GM21619 (cell line): ENCODE measurements at regions not wholly inside any gene's neighbourhood (a gene's known extent, or its start where the extent isn't known, plus 50 kb on each side); places are given as distances from the start of the nearest gene placed in this dataset.

Experiments used
- ATAC-seq: cut with Tn5 transposase; IDR thresholded peaks from one replicate; pipeline ENCODE4 v1.9.1; 2021; ENCODE audit not compliant: unreplicated experiment

DNA sequence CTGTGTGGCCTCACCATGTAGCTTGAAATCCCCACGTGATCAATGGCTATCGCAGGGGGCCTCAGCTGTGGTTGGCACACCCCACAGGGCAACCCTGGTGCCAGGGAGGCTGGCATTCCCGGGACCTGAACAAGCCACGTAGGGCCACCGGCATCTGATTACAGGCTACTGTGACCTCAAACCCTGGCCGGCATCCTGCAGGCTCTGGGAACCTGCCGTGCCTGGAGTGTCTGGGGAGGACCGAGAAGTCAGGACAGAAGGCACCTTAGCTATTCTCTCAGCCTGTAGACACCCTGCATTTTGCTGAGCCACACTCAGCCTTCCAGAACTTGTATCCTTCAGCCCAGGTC lies 213.0 kb downstream of the GLI2 start:
- no peak for ATAC-seq

DNA sequence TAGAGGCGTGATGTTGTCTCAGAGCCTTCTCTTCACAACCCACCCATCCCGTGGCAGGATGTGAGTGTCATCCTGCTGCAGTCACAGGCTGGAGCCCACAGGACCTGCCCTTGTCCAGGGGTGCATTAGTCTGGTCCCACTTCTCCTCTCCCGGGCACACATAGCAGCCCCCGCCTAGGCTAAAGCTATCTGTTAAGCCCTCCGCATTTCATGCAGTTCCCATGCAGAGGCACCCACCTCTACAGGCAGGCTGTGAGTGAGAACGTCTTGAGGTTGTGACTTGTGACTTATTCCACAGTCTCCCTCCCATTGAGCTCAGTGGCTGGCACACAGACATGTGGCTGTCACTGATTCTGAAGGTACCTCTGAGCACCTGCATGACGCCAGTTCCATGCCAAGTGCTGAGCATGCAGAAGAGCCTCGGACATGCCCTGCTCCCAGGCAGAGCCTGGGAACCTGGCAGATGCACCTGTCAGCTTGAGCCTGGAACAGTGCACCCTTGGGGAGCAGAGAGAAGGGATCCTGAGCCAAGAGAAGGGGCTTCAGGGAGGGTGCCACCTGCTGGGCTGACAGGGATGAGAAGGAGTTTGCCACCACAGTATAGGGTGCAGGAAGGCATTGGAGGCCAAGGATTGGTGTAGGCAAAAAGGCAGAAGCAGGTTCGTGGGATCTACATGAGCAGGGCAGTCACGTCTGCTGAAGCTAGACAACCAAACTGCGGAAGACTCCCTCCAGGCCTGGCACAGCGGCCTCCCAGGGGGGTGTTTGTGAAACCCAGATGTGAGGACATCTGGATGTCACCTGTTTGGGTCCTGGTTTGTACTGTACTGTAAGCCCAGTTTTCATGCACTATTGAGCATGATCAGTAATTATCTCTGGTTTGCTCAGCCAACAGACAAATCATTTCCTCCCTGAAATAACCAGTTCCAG lies 213.6 kb downstream of the GLI2 start:
- no peak for ATAC-seq

DNA sequence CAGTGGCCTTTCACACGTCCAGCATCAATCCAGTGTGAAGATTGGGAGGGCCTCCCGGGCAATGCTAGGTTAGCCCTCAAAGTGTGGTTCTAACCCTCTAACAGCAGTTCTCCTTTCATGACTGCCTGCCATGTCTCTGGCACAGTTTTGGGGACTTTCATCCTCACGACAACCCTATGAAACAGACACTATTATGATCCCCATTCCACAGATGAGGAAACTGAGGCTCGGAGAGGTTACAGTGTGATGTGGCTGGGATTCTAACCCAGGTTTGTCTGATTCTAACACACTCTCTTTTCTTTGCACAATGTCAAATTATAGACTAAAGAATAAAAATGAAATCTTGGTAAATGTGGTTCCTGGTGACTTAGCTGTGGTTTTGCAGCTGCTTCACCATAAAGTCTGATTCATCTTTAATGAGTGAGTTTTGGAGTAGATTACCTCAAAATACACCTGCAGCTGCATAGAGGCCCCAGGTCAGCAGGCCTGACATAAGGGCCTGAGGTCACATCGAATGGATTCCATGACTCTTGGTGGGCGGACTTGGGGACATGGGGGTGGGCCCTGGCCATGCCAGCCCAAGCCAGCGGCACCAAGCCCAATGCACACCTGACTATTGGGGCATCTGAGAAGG lies 214.4 kb downstream of the GLI2 start:
- ATAC-seq, result no peak

GRCh38 chr2:120951693-120952092 lies 216.0 kb downstream of the GLI2 start:
- no peak for ATAC-seq

DNA sequence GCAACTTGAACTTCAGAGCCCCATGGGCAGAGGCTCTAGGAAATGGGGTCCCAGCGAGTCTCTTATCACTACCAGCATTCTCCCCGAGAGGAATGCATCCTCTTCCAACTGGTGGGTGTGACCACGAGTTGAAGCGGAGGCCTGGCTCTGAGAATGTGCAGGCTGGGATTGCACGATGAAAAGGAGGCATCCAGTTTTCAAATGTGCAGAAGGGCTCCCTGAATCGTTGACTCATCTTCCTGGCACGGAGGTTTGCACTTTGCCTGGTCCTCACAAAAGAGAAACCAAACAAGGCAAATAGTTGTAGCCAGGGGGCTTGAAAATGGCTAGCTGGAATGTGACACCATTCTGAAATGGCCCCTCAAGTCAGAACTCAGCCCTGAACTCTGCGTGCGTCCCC lies 216.7 kb downstream of the GLI2 start:
- ATAC-seq, result no peak

DNA sequence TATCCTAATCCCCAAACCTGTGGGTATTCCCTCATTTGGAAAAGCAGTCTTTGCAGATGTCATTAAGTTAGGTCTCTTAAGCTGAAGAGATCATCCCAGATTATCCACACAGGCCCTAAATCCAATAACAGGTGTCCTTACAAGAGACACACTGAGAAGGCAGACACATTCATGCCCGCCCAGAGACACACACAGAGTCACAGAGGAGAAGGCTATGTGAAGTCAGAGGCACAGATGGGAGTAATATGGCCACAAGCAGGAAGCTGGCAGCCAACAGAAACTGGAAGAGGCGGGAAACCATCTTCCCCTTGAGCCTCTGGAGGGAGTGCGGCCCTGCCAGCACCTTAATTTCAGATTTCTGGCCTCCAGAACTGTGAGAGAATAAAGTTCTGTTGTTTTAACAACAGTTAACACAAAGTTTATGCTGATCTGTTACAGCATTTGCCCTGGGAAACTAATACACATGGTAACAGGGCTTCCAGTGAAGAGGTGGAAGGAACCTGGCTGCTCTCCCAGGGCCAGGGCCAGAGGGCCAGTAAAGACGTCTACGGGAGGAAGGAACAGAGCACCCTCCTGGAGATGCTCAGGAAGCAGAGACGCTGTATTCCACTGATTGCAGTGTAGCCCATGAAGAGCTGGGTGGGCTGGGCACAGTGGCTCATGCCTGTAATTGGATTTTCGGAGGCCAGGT lies 217.5 kb downstream of the GLI2 start:
- ATAC-seq, result no peak

GRCh38 chr2:120953843-120954584 lies 218.3 kb downstream of the GLI2 start:
- no peak for ATAC-seq

DNA sequence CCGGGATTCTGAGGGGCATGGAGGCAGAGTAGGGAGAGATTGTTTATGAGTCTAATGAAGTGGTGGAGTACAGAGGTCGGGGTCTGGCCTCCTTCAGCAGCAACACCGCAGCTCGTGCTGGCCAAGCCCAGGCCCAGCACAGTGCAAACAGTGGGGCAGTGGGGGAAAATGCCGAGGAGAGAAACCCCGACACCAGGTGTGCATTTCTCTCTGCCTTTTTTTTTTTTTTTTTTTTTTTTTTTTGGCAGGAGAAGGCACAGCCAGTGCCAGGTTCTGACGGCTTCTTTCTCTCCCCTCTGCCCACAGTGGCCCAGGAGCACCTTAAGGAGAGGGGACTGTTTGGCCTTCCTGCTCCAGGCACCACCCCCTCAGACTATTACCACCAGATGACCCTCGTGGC lies 219.3 kb downstream of the GLI2 start:
- ATAC-seq, result no peak

DNA sequence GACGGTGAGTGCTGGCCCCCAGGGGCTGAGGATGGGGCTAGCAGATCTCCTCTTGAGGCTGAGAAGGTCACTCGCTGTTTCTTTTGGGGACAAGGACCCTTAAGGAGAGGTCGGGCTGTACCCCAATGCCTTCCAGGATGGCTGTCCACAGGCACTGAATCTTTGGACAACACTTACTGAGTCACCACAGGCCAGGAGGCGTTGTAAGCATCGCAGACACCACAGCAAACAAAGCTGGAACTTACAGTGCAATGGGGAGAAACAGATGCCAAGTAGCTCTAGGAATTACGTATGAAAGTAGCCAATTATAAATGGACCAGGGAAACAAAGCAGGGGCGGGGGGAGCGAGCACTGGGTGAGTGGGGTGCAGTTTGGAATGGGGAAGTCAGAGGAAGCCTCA lies 219.8 kb downstream of the GLI2 start:
- no peak for ATAC-seq

- no peak for ATAC-seq
Measured at GRCh38 chr2:120956486-120957156, 221.0 kb downstream of the GLI2 start.

GRCh38 chr2:120957905-120958304 lies 222.2 kb downstream of the GLI2 start:
- ATAC-seq, result no peak

GRCh38 chr2:120958623-120959366 lies 223.1 kb downstream of the GLI2 start:
- no peak for ATAC-seq

- no peak for ATAC-seq
Measured at GRCh38 chr2:120959426-120959825, 223.8 kb downstream of the GLI2 start.

DNA sequence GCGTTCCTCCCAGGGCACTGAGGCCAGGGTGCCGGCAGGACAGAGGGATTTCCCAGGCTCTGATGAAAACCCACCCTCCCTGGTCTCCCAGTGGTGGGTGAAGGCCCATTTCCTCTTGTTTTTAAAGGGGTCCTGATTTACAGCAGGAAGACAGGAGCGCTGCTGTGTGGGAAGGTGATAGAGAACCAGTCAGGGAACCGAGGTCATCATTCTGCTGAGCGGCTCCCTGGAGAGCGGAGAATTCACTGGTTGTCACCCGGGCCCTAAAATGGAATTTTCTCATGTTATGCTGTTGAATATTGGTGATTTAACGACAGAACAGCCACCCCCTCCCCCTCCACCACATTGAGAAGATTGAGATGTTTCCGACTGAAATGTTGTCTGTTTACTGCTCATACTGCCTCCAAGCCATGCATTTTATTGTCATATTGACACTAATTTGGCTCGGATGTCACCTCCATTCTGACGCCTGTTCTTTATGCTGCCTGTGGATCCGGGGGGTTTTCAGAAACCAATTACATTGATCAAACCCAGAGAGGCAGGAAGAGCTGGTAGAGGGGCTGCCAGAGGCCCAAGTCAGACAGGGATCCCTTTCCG lies 225.2 kb downstream of the GLI2 start:
- ATAC-seq, result no peak

- ATAC-seq, result no peak
Measured at GRCh38 chr2:120961396-120961795, 225.7 kb downstream of the GLI2 start.

DNA sequence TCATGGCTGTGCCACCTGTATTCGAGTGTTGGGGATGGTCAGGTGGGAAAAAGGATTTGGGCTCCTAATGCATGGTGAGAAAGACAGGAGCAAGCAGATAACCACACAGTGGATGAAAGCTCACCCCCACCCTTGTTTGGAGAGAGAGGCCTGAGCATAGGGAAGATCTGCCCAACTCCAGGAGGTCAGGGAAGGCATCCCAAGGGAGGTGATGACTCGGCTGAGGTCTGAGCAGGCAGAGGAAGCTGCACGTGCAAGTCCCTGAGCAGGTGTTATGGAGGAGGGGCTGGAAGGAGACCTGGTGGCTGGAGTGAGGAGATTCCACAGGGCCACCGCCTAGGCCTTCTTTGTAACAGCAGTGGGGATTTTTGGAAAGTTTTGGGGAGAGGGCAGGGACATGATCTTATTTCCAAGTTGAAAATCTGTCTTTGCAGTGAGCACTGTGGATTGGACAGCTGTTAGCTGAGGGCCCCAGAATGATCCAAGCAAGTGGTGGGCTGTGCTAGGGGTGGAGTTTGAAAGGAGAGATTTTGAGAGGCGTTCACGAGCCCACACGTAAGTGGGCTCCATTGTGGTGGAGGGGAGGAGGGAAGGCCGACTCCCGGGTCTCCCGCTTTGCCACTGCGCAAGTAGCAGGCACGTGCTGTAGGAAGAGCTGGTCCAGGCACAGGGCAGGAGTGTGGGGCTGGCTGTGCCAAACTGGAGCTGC lies 228.5 kb downstream of the GLI2 start:
- no peak for ATAC-seq

GRCh38 chr2:120964819-120965218 lies 229.2 kb downstream of the GLI2 start:
- no peak for ATAC-seq

DNA sequence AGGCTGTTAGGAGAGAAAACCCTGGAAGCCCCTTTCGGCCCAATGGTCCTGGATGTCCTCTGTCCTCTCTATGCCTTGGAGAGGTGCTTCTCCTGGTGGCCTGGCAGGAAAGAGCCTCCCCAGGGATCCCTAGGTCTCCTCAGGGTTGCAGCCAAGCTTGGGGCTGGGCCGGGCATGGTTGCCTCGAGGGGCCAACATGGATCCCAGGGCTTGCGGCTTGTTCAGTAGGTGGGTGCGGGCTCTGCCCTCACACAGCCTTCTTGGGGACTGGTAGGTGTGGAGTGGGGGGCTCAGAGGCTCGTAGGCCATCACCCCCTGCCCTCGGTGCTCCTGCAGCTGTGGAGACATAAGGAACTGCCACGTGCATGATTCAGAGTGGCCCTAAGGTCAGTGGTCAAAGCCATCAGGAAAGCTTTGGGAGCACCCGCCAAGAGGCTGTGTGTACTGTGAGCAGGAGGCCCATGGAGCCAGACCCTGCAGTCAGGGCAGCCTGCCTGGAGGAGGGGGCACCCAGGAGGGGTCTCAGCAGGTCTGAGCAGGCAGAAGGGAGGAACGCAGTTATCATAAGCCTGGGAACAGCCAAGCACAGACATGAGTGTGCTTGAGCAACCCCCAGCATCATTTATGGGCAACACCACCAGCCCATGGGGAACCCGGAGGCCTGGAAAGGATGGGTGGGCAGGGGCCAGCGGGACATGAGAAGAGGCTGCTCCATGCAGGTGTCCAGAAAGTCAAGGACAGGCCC lies 231.0 kb downstream of the GLI2 start:
- ATAC-seq, result no peak
